ENCODE measurements at regions not wholly inside any gene's neighbourhood (a gene's known extent, or its start where the extent isn't known, plus 50 kb on each side); places are given as distances from the start of the nearest gene placed in this dataset.

DNA sequence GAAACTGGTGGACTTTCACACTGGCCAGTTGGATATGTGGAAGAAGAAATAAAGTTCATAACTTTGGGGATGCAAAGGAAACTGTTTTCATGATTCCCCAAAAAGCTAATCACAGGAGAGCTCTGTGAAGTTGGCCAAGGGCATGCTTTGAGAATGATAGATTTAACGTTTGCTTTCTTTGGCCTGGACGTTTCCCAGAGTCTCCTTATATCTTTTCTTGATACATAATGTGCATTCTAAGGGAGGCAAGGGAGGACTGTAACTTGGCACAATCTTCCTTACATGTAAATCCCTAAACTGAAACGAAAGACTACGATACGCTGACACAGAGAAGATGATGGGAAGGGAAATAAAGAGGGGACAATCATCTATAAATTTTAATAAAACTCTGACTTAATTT is 176.5 kb upstream of the INHBA start (continued):
- TF ChIP-seq, protein P1, sequence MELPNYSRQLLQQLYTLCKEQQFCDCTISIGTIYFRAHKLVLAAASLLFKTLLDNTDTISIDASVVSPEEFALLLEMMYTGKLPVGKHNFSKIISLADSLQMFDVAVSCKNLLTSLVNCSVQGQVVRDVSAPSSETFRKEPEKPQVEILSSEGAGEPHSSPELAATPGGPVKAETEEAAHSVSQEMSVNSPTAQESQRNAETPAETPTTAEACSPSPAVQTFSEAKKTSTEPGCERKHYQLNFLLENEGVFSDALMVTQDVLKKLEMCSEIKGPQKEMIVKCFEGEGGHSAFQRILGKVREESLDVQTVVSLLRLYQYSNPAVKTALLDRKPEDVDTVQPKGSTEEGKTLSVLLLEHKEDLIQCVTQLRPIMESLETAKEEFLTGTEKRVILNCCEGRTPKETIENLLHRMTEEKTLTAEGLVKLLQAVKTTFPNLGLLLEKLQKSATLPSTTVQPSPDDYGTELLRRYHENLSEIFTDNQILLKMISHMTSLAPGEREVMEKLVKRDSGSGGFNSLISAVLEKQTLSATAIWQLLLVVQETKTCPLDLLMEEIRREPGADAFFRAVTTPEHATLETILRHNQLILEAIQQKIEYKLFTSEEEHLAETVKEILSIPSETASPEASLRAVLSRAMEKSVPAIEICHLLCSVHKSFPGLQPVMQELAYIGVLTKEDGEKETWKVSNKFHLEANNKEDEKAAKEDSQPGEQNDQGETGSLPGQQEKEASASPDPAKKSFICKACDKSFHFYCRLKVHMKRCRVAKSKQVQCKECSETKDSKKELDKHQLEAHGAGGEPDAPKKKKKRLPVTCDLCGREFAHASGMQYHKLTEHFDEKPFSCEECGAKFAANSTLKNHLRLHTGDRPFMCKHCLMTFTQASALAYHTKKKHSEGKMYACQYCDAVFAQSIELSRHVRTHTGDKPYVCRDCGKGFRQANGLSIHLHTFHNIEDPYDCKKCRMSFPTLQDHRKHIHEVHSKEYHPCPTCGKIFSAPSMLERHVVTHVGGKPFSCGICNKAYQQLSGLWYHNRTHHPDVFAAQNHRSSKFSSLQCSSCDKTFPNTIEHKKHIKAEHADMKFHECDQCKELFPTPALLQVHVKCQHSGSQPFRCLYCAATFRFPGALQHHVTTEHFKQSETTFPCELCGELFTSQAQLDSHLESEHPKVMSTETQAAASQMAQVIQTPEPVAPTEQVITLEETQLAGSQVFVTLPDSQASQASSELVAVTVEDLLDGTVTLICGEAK (IDR thresholded peaks at IDR 0.05; ENCODE audit: borderline replicate concordance): no peak
- TF ChIP-seq, protein P2, sequence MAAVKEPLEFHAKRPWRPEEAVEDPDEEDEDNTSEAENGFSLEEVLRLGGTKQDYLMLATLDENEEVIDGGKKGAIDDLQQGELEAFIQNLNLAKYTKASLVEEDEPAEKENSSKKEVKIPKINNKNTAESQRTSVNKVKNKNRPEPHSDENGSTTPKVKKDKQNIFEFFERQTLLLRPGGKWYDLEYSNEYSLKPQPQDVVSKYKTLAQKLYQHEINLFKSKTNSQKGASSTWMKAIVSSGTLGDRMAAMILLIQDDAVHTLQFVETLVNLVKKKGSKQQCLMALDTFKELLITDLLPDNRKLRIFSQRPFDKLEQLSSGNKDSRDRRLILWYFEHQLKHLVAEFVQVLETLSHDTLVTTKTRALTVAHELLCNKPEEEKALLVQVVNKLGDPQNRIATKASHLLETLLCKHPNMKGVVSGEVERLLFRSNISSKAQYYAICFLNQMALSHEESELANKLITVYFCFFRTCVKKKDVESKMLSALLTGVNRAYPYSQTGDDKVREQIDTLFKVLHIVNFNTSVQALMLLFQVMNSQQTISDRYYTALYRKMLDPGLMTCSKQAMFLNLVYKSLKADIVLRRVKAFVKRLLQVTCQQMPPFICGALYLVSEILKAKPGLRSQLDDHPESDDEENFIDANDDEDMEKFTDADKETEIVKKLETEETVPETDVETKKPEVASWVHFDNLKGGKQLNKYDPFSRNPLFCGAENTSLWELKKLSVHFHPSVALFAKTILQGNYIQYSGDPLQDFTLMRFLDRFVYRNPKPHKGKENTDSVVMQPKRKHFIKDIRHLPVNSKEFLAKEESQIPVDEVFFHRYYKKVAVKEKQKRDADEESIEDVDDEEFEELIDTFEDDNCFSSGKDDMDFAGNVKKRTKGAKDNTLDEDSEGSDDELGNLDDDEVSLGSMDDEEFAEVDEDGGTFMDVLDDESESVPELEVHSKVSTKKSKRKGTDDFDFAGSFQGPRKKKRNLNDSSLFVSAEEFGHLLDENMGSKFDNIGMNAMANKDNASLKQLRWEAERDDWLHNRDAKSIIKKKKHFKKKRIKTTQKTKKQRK (IDR thresholded peaks at IDR 0.05; ENCODE audit: low read depth, low read length): no peak
